Fibroblast of lung (primary cell): ENCODE measurements at regions not wholly inside any gene's neighbourhood (a gene's known extent, or its start where the extent isn't known, plus 50 kb on each side); places are given as distances from the start of the nearest gene placed in this dataset.

Experiments used
- DNase-seq, 2 donors: peaks; one replicate each; pipeline versions ENCODE4 v3.0.0 to v3.0.0-alpha.2; 2010; ENCODE audit warnings: low read depth in 2 of 2
- H2AFZ ChIP-seq: 2 replicates; pipeline ENCODE4 v1.5.1; 2012; ENCODE audit warnings: low read length, control low read depth, inconsistent platforms
- H3K27ac ChIP-seq: 2 replicates; pipeline ENCODE4 v1.5.1; 2011; ENCODE audit warnings: low read length, control low read depth; ENCODE audit not compliant: insufficient read depth
- H3K27me3 ChIP-seq: 2 replicates; pipeline ENCODE4 v1.5.1; 2011; ENCODE audit warnings: mild to moderate bottlenecking, low read length; ENCODE audit not compliant: control insufficient read depth, insufficient read depth
- H3K36me3 ChIP-seq: 2 replicates; pipeline ENCODE4 v1.5.1; 2011; ENCODE audit warnings: low read length; ENCODE audit not compliant: control insufficient read depth, insufficient read depth
- H3K4me1 ChIP-seq: 2 replicates; pipeline ENCODE4 v1.5.1; 2011; ENCODE audit warnings: low read length; ENCODE audit not compliant: control insufficient read depth, insufficient read depth; ENCODE audit errors: extremely low read depth
- H3K4me2 ChIP-seq: 2 replicates; pipeline ENCODE4 v1.5.1; 2011; ENCODE audit warnings: low read length, control low read depth; ENCODE audit not compliant: insufficient read depth; ENCODE audit errors: extremely low read depth
- H3K4me3 ChIP-seq, 4 experiments: fragments of 200-600 bp in 1 of 4; sonication (generic) in 1 of 4; replicated peaks in 1 of 4; 2 replicates each; pipeline ENCODE4 v1.5.1; 2011 to 2016; ENCODE audit warnings: low read length in 4 of 4, low read depth in 3 of 4, mild to moderate bottlenecking in 3 of 4, control low read depth in 2 of 4, inconsistent platforms in 1 of 4, mixed read lengths in 1 of 4; ENCODE audit not compliant: insufficient read depth in 1 of 4; ENCODE audit errors: control extremely low read depth in 1 of 4
- H3K79me2 ChIP-seq: 2 replicates; pipeline ENCODE4 v1.5.1; 2012; ENCODE audit warnings: mild to moderate bottlenecking, low read length, inconsistent platforms; ENCODE audit not compliant: control insufficient read depth, insufficient read depth
- H3K9ac ChIP-seq: 2 replicates; pipeline ENCODE4 v1.5.1; 2011; ENCODE audit warnings: mild to moderate bottlenecking, low read length, control low read depth; ENCODE audit not compliant: insufficient read depth
- H3K9me3 ChIP-seq: 2 replicates; pipeline ENCODE4 v1.5.1; 2012; ENCODE audit warnings: low read depth, low read length; ENCODE audit not compliant: control insufficient read depth, insufficient read depth
- H4K20me1 ChIP-seq: 2 replicates; pipeline ENCODE4 v1.5.1; 2011; ENCODE audit warnings: low read length; ENCODE audit not compliant: control insufficient read depth, insufficient read depth; ENCODE audit errors: extremely low read depth
- CTCF ChIP-seq, 2 donors: IDR thresholded peaks in 1 of 2; conservative IDR thresholded peaks in 1 of 2; 1 replicate in 1 of 2; 2 replicates in 1 of 2; pipeline ENCODE4 v1.5.1; 2011 to 2012; ENCODE audit warnings: low read length in 2 of 2, control low read depth in 1 of 2, inconsistent platforms in 1 of 2, low read depth in 1 of 2, mild to moderate bottlenecking in 1 of 2
- EZH2 ChIP-seq: IDR thresholded peaks from 2 replicates; pipeline ENCODE4 v1.5.1; 2012; ENCODE audit warnings: low read length, control low read depth, mild to moderate bottlenecking; ENCODE audit errors: missing control alignments

- TF ChIP-seq EZH2 = no peak
- no peak for TF ChIP-seq CTCF (conservative IDR thresholded peaks at IDR 0.05 in 1 of 2, IDR thresholded peaks at IDR 0.05 in 1 of 2; ENCODE audit: low read depth in 1 of 2, low read length in 2 of 2)
- no peak overlapping the region for H2AFZ ChIP-seq
Observed at GRCh38 chr15:58275785-58276184, 137.6 kb downstream of the AQP9 start.

GRCh38 chr15:58276924-58277323, 138.7 kb downstream of the AQP9 start:
- no peak overlapping the region for H3K27ac ChIP-seq
- peaks cover under 1% of the 10 kb centered on the region for H3K4me1 ChIP-seq
- H4K20me1 ChIP-seq = no peaks in the 10 kb centered on the region
- no peaks in the 10 kb centered on the region for H3K36me3 ChIP-seq
- H2AFZ ChIP-seq = no peak overlapping the region
- no peaks in the 10 kb centered on the region for H3K9me3 ChIP-seq
- no peak overlapping the region for H3K4me3 ChIP-seq
- no peaks in the 10 kb centered on the region for H3K79me2 ChIP-seq
- TF ChIP-seq EZH2 (no peak), CTCF (conservative IDR thresholded peaks at IDR 0.05 in 1 of 2, IDR thresholded peaks at IDR 0.05 in 1 of 2; ENCODE audit: low read depth in 1 of 2, low read length in 2 of 2) (no peak)
- no peak overlapping the region for H3K4me2 ChIP-seq
- DNase-seq = no peak
- no peak overlapping the region for H3K9ac ChIP-seq
- H3K27me3 ChIP-seq = no peaks in the 10 kb centered on the region

More at GRCh38 chr15:58275785-58276184, 137.6 kb downstream of the AQP9 start:
- no peak overlapping the region for H3K4me3 ChIP-seq
- no peak for DNase-seq
- no peak overlapping the region for H3K27ac ChIP-seq
- H3K27me3 ChIP-seq = no peaks in the 10 kb centered on the region
- no peaks in the 10 kb centered on the region for H3K9me3 ChIP-seq
- no peaks in the 10 kb centered on the region for H3K79me2 ChIP-seq
- H4K20me1 ChIP-seq = no peaks in the 10 kb centered on the region
- no peaks in the 10 kb centered on the region for H3K36me3 ChIP-seq
- H3K4me1 ChIP-seq = no peaks in the 10 kb centered on the region
- no peak overlapping the region for H3K9ac ChIP-seq
- H3K4me2 ChIP-seq = no peak overlapping the region

- Histone ChIP-seq H2AFZ (no peak overlapping the region), H4K20me1 (no peaks in the 10 kb centered on the region), H3K4me2 (no peak overlapping the region), H3K4me1 (peaks cover 2% of the 10 kb centered on the region), H3K9me3 (no peaks in the 10 kb centered on the region), H3K4me3 (no peak overlapping the region), H3K9ac (no peak overlapping the region), H3K79me2 (no peaks in the 10 kb centered on the region), H3K27me3 (no peaks in the 10 kb centered on the region), H3K36me3 (no peaks in the 10 kb centered on the region), H3K27ac (no peak overlapping the region)
- TF ChIP-seq CTCF (conservative IDR thresholded peaks at IDR 0.05 in 1 of 2, IDR thresholded peaks at IDR 0.05 in 1 of 2; ENCODE audit: low read depth in 1 of 2, low read length in 2 of 2) = no peak
- TF ChIP-seq EZH2 = no peak
- DNase-seq = no peak
Observed at GRCh38 chr15:58277333-58277732, 139.2 kb downstream of the AQP9 start.
